ENCODE measurements at regions not wholly inside any gene's neighbourhood (a gene's known extent, or its start where the extent isn't known, plus 50 kb on each side); places are given as distances from the start of the nearest gene placed in this dataset.

DNA sequence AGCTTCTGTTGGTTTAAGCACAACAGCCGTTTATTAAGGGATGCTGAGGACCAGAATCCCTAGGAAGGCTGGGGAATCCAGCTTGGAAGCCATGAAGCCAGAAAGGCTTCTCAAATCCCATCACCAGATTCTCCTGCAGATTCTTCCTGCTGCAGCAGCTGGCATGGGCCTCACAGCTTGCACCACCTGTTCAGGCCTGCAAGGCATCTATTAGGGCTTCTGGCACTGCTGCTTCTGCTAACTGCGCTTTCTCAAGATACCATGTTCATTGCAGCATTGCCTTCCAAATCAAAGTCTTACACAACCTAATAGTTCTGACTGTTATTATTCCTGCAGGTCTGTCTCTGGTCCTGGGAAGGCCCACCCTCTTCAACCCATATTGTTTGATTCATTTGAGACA, 51.2 kb upstream of the ZNF366 start:
- in situ Hi-C loops (cut with HindIII; ENCODE audit: low sequenced_read_pairs): loop anchor here (25.0 kb wide), 1 partner anchor 229 kb away; no protein-coding TSS in a partner anchor

DNA sequence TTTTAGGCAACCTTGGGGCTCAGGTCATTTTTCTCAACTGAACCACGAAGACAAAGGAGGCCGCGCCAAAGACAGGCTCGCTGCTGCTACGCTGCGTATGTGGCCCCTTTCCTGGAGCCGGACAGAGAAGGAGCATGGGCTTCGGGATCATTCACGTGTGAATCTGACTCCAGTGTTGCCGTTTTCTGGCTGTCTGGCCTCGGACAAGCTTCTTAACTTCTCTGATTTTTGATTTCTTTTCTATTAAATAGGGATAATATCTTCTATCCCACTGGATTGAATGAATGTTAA, 50.8 kb upstream of the ZNF366 start:
- in situ Hi-C loops (cut with HindIII; ENCODE audit: low sequenced_read_pairs): loop anchor here (25.0 kb wide), 1 partner anchor 229 kb away; no protein-coding TSS in a partner anchor

DNA sequence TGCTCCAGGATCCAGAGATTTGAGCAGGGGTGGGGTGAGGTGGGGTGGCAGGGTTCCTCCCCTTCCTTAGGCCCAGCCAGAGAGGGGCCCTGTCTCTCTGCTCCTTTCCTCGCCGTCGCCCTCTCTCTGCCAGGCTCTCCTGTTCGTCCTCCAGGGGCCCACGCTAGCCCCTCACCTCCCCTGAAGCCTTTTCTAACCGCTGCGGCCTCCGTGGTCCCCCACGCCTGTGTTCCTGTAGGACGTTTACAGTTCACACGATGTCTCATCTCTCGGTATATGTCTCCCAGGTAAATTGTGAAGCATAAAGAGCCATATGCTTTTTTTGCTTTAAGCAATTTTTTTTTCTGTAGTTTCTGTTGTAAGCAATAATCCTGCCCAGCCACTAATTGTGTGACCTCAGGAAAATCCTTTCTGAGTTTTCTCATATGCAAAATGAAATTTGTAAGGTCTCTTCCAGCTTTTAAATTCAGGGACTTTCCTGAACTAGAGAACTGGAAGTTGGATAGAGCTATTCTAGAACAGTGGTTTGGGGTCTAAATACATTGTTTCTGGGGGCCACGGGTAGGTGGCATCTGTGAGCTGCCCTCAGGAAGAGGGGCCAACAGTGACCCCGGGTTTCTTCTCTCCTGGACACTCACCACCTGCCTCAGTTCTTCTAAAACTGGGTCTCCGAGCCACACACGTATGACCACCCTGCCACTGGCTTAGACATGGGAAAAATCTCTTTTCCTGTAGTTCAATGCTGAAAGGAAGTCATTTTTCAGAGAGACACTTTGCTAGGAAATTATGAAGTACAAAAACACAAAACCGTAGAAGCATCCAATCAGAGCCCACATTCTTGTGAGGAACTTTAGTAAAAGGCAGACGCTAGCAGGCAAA, 50.2 kb upstream of the ZNF366 start:
- in situ Hi-C loops (cut with HindIII; ENCODE audit: low sequenced_read_pairs): loop anchor here (25.0 kb wide), 1 partner anchor 230 kb away; no protein-coding TSS in a partner anchor

Data from DLD1 (cell line).